Endothelial cell of umbilical vein (primary cell): ENCODE measurements at regions not wholly inside any gene's neighbourhood (a gene's known extent, or its start where the extent isn't known, plus 50 kb on each side); places are given as distances from the start of the nearest gene placed in this dataset.

Experiments used
- CTCF ChIP-seq, 2 donors: IDR thresholded peaks; 1 replicate in 1 of 2; 2 replicates in 1 of 2; pipeline ENCODE4 v1.5.1; 2011; ENCODE audit warnings: low read length in 2 of 2, mild to moderate bottlenecking in 2 of 2, moderate library complexity in 2 of 2, control low read depth in 1 of 2, inconsistent platforms in 1 of 2, low read depth in 1 of 2; ENCODE audit not compliant: insufficient read depth in 1 of 2; ENCODE audit errors: extremely low read depth in 1 of 2
- EZH2 ChIP-seq: IDR thresholded peaks from 2 replicates; pipeline ENCODE4 v1.6.1; 2012; ENCODE audit warnings: borderline replicate concordance, low read depth, mild to moderate bottlenecking, moderate library complexity, low read length, inconsistent platforms; ENCODE audit not compliant: severe bottlenecking
- MAX ChIP-seq: IDR thresholded peaks from 2 replicates; pipeline ENCODE4 v1.6.1; 2011; ENCODE audit not compliant: insufficient read depth, insufficient read length
- MYC ChIP-seq: IDR thresholded peaks from one replicate; pipeline ENCODE4 v1.6.1; 2011; ENCODE audit warnings: mild to moderate bottlenecking, low read depth, low read length
- POLR2A ChIP-seq: IDR thresholded peaks from 2 replicates; pipeline ENCODE4 v1.6.1; 2012; ENCODE audit warnings: low read depth, mild to moderate bottlenecking, control low read depth, low read length

DNA sequence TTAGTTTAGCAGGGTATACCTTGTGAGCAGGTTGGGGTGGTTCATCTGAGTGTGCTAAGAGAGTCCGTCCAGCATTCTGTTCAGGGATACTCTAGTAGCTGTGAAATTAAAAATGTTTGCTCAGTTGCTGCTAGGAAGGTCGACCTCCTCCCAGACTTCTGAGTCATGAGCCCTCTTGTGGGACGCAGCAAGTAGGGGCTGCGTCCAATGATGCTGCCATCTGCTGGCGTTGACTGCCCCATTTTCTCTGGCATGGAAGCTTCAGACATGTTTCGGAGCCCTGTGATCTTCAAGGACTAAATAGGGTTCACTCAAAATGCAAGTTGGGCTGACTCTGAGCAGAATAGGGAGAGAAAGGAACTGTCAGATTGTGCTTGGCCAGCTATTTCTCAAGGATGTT, 201.0 kb upstream of the ARSJ start:
- TF ChIP-seq CTCF (IDR thresholded peaks at IDR 0.05; ENCODE audit: extremely low read depth in 1 of 2, insufficient read depth in 1 of 2, low read depth in 1 of 2, low read length in 2 of 2), result peak; percentile 69 to 79
- TF ChIP-seq EZH2, result no peak
- TF ChIP-seq MAX, result no peak
- no peak for TF ChIP-seq POLR2A
- TF ChIP-seq MYC, result no peak
